ENCODE measurements at regions not wholly inside any gene's neighbourhood (a gene's known extent, or its start where the extent isn't known, plus 50 kb on each side); places are given as distances from the start of the nearest gene placed in this dataset.

DNA sequence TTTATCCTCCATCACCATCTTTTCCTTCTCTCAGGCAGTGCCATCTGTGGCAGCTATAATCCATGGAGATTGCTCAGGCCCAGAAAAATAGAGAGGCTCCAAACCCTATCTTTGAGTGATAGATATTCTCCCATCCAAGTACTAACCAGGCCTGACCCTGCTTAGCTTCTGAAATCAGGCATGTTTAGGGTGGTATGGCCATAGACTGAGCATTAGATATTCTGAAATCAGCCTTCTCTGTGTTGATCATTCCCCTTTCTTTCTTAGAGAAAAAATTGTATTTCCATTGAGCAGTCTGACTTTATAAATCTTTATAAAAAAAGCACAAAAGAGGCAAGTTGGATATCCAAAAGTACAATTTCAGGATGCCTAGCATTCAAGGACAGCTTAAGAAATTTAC is 131.5 kb upstream of the ACVR2A start:
- TF ChIP-seq, protein P1, sequence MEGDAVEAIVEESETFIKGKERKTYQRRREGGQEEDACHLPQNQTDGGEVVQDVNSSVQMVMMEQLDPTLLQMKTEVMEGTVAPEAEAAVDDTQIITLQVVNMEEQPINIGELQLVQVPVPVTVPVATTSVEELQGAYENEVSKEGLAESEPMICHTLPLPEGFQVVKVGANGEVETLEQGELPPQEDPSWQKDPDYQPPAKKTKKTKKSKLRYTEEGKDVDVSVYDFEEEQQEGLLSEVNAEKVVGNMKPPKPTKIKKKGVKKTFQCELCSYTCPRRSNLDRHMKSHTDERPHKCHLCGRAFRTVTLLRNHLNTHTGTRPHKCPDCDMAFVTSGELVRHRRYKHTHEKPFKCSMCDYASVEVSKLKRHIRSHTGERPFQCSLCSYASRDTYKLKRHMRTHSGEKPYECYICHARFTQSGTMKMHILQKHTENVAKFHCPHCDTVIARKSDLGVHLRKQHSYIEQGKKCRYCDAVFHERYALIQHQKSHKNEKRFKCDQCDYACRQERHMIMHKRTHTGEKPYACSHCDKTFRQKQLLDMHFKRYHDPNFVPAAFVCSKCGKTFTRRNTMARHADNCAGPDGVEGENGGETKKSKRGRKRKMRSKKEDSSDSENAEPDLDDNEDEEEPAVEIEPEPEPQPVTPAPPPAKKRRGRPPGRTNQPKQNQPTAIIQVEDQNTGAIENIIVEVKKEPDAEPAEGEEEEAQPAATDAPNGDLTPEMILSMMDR (conservative IDR thresholded peaks at IDR 0.05; ENCODE audit: low read length), result no peak

GRCh38 chr2:147712051-147712450 is 132.8 kb upstream of the ACVR2A start:
- H3K4me3 ChIP-seq (ENCODE audit: low read length), result no peak overlapping the region
- TF ChIP-seq, protein P1 (conservative IDR thresholded peaks at IDR 0.05; ENCODE audit: low read length), result no peak
- peak; percentile 12 for DNase-seq (ENCODE audit: low read depth)

More for the DNA sequence above, 131.5 kb upstream of the ACVR2A start:
- DNase-seq (ENCODE audit: low read depth), result no peak
- no peak overlapping the region for H3K4me3 ChIP-seq (ENCODE audit: low read length)

DNA sequence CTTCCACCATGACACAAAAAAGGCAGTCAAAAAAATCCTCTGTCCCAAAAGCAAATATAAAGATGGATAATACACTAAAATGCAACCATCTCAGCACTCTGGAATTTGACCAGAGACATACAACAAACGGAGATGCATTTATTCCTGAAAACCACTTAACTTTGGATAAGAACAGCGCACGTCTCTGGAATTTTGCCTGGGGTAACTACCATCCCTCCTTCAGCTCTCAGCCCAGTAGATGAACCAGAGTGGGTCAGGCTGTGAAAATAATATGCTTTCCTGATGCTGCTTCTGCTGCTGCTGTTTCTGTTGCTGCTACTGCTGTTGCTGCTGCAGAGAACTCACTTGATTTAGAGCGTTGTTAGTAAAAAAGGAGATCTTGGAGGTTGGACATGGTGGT is 133.8 kb upstream of the ACVR2A start:
- H3K4me3 ChIP-seq (ENCODE audit: low read length), result no peak overlapping the region
- DNase-seq (ENCODE audit: low read depth), result peak; percentile 45

DNA sequence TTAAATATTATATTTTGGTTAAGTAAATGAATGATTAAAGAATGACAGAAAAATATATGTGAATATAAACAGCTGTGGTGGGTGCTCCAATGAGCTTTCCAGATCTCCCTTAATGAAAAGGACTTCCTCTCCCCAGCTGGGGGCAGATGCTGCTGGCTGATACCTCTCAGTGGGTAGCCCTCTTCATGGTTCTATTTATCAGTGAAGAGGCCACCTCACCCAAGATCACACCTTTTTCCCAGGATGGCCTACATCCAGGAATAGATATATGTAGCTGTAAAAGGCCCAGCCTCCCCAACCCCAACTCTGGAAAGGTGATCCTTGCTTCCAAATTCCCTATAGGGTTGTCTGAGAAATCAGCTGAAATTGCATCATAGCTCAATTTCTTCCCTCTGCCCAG is 135.2 kb upstream of the ACVR2A start:
- TF ChIP-seq, protein P1 (conservative IDR thresholded peaks at IDR 0.05; ENCODE audit: low read length), result no peak
- H3K4me3 ChIP-seq (ENCODE audit: low read length), result no peak overlapping the region
- DNase-seq (ENCODE audit: low read depth), result no peak

More for the DNA sequence above, 133.8 kb upstream of the ACVR2A start:
- TF ChIP-seq, protein P1 (conservative IDR thresholded peaks at IDR 0.05; ENCODE audit: low read length), result no peak

- DNase-seq (ENCODE audit: low read depth), result no peak
- TF ChIP-seq, protein P1 (conservative IDR thresholded peaks at IDR 0.05; ENCODE audit: low read length), result no peak
- no peak overlapping the region for H3K4me3 ChIP-seq (ENCODE audit: low read length)
Measured at GRCh38 chr2:147703171-147703570, 141.7 kb upstream of the ACVR2A start.

GRCh38 chr2:147698166-147698565 is 146.7 kb upstream of the ACVR2A start:
- TF ChIP-seq, protein P1 (conservative IDR thresholded peaks at IDR 0.05; ENCODE audit: low read length), result no peak
- no peak for DNase-seq (ENCODE audit: low read depth)
- no peak overlapping the region for H3K4me3 ChIP-seq (ENCODE audit: low read length)

GRCh38 chr2:147696426-147696825 is 148.4 kb upstream of the ACVR2A start:
- H3K4me3 ChIP-seq (ENCODE audit: low read length), result no peak overlapping the region
- TF ChIP-seq, protein P1 (conservative IDR thresholded peaks at IDR 0.05; ENCODE audit: low read length), result no peak
- DNase-seq (ENCODE audit: low read depth), result no peak
